HFF-Myc (cell line): ENCODE measurements at regions not wholly inside any gene's neighbourhood (a gene's known extent, or its start where the extent isn't known, plus 50 kb on each side); places are given as distances from the start of the nearest gene placed in this dataset.

Experiments
- DNase-seq: peaks from one replicate; pipeline ENCODE4 v3.0.0-alpha.2; 2011; ENCODE audit warnings: low read depth; ENCODE audit errors: extremely low read depth
- H3K4me3 ChIP-seq: replicated peaks from 2 replicates; pipeline ENCODE4 v1.5.1; 2011; ENCODE audit warnings: low read depth, mild to moderate bottlenecking, control low read depth, low read length
- TF ChIP-seq, protein P1 (sequence below): IDR thresholded peaks from 2 replicates; pipeline ENCODE4 v1.5.1; 2012; ENCODE audit warnings: mild to moderate bottlenecking, low read depth, low read length, control low read depth; ENCODE audit errors: missing control alignments

DNA sequence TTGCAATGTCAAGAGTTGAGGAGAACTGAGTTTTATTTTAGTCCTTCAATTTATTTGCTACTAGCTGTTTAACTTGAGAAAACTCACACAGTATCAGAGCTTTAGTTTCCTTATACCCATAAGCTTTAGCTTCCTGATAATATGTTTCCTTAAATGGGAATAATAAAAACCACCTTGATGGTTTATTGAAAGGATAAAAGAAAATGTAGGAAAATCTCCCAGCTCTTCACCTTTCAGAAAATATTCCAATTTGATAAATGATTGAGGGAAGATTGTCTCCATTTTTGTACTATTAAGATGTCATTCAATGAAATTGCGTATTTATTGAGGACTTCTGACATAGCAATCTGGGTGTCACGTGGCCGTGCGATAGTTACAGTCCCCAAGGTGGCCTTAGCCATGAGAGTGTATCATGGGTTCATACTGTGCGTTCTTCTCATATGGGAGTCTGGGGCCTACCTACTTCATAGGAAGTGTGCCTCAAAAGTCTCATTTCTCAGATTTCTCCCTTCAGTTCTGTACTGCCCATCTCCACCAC lies 296.3 kb upstream of the BMP2 start:
- DNase-seq: no peak
- TF ChIP-seq, protein P1, sequence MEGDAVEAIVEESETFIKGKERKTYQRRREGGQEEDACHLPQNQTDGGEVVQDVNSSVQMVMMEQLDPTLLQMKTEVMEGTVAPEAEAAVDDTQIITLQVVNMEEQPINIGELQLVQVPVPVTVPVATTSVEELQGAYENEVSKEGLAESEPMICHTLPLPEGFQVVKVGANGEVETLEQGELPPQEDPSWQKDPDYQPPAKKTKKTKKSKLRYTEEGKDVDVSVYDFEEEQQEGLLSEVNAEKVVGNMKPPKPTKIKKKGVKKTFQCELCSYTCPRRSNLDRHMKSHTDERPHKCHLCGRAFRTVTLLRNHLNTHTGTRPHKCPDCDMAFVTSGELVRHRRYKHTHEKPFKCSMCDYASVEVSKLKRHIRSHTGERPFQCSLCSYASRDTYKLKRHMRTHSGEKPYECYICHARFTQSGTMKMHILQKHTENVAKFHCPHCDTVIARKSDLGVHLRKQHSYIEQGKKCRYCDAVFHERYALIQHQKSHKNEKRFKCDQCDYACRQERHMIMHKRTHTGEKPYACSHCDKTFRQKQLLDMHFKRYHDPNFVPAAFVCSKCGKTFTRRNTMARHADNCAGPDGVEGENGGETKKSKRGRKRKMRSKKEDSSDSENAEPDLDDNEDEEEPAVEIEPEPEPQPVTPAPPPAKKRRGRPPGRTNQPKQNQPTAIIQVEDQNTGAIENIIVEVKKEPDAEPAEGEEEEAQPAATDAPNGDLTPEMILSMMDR: no peak
- H3K4me3 ChIP-seq: no peak overlapping the region

DNA sequence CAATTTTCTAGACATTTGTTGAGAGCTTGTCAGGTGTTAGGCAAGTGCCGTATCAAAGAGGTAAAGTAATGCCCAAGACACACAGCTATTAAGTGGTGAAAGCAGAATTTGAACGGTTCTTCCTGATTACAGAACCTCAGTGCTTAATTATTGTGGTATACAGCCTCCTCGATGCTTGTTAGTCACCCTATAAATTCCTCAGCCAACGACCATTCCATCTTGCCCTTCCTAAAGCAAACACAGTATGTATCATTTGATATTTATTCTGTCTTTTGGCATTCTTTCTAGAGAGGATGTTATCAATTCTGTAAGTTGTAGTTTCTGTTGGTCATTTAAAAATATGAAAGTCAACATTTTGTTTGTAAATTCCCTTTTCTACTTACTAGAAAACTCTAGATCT lies 297.8 kb upstream of the BMP2 start:
- no peak for DNase-seq
- TF ChIP-seq, protein P1: no peak
- no peak overlapping the region for H3K4me3 ChIP-seq

DNA sequence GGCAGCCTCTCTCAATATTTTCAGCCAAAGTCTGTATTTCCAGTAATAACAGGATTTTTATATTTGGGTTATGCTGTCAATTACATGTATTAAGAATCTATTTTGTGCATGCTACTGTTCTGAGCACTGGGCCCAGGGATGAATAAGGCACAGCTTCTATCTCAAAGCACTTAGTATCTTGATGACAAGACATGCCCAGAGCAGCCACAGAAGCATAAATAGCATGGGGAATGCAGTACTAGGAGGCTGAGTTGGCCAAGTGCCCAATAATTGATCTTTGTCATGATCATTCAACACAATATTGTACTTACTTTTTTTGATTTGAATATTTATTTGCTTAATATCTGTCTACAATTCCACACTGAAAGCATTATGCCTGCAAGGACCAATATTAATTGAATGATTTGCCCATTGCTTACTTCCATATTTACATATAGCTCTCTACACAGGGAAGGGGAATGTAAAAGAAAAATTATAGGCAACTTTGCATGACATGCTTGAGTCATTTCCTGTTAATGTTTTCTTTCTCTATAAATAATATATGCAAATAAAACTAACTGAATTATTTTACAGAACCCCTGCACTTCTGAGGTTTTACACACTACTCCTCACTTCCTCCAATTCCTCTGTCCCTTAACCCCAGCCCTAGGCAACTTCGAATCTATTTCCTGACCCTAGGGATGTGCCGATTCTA lies 298.9 kb upstream of the BMP2 start:
- no peak overlapping the region for H3K4me3 ChIP-seq
- TF ChIP-seq, protein P1: no peak
- no peak for DNase-seq

DNA sequence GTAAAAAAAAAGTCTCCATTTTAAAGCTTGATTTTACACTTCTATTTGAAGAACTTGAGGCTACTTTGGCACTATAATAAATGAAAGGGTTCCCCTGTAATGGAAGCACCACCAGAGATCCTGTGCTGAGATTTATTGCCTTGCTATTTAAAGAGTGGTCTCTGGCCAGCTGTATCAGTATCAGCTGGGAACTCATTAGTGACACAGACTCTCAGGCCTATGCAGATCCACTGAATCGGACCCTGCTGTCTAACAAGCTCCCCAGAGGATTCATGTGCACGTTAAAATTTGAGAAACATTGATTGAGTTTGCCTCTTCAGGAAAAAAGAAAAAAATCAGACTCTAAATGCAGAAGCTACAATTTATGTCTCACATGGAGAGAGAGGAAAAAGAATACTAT lies 299.9 kb upstream of the BMP2 start:
- DNase-seq: no peak
- TF ChIP-seq, protein P1: no peak
- no peak overlapping the region for H3K4me3 ChIP-seq

DNA sequence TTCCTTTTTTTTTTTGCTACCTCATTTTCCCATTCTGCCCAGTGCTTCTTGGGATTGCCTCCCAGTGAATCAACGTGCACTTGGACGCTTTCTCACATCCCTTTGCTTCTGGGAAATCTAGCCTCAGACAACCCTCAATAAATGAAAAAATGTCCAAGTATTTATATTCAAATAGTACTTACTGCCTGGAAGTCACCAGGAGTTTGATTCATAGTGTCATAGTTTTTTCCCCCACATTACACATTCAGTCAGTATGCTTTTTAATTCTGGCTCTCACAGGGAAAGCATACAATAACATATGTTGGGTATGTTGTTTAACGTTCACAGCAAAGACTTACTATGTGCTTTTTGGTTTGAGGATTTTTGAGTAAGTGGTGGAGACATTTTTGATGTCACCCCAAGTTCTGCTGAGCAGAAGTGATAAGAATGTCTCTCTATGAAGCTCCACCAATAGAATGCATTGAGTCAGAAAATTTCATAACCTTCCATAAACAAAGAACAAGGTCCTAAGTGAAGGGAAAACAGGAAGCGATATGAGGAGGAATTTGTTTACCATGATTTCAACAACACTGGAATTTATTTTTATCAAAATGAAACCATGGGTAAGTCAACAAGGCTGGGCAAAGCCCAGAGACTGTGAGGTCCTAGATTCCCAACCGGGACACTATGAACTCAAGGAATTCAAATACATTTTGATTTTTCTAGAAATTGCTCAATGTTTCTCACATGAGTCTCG lies 301.2 kb upstream of the BMP2 start:
- H3K4me3 ChIP-seq: no peak overlapping the region
- TF ChIP-seq, protein P1: no peak
- no peak for DNase-seq

DNA sequence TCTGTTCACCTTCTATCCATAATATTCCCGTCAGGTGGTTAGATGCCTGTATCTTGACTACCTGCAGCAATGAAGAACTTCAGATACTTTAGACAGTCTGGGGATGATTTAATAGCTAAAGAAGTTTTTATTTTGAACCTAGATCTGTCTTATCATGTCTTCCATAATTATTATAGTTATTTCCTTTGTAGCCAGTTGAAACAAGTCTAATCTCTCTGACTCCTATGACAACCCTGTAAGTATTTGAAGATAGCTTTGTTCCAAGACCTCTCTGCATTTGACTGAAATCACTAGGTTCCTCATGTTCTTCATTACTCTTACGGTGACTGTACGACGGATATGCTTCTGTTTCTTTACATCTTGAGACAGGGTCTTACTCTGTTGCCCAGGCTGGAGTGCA lies 316.6 kb upstream of the BMP2 start:
- no peak overlapping the region for H3K4me3 ChIP-seq
- DNase-seq: no peak
- TF ChIP-seq, protein P1: no peak

DNA sequence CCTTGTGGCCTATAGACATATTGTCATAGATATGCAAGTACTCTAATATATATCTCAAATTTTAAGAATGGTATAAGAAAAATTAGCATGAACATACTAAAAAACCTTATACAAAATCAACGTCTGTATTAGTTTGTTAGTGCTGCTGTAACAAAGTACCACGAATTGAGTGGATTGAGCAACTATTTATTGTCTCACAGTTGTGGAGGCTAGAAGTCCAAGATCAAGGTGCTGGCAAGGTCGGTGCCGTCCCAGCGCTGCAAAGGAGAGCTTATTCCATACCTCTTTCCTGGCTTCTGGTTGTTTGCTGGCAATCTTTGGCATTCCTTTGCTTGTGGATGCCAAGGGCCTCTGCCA lies 317.6 kb upstream of the FERMT1 start:
- H3K4me3 ChIP-seq: no peak overlapping the region
- no peak for DNase-seq
- TF ChIP-seq, protein P1: no peak
